H1 (cell line): ENCODE measurements at regions not wholly inside any gene's neighbourhood (a gene's known extent, or its start where the extent isn't known, plus 50 kb on each side); places are given as distances from the start of the nearest gene placed in this dataset.

ENCODE experiments used
- CTCF ChIA-PET: fragments of 300-600 bp; sonication (Branson Sonifier 250); formaldehyde crosslinking; loops from one replicate; lab custom pipeline; 2021; ENCODE audit not compliant: partially characterized antibody; lab: Charles Lee
- POLR2A ChIA-PET: fragments of 300-600 bp; sonication (Branson Sonifier 250); formaldehyde crosslinking; loops from one replicate; lab custom pipeline; 2021; ENCODE audit warnings: inconsistent platforms; ENCODE audit not compliant: partially characterized antibody; lab: Charles Lee
- DNase-seq, 2 experiments: peaks; one replicate each; pipeline versions ENCODE4 v3.0.0 to v3.0.0-alpha.2; 2010 to 2022; ENCODE audit warnings: low spot score in 2 of 2, low read depth in 1 of 2, mixed read lengths in 1 of 2
- FAIRE-seq: peaks from 2 replicates; lab custom pipeline; 2011; peaks lifted over from hg19 to GRCh38; lab: Jason Lieb, UNC
- H2AFZ ChIP-seq: 2 replicates; pipeline ENCODE4 v1.8.1; 2012; ENCODE audit warnings: low read length, inconsistent platforms
- H2AK5ac ChIP-seq: 2 replicates; pipeline ENCODE4 v1.6.1; 2013; ENCODE audit warnings: low read depth, low read length
- H2BK120ac ChIP-seq: replicated peaks from 2 replicates; pipeline ENCODE3; 2013; ENCODE audit warnings: low read depth, low read length, inconsistent platforms
- H2BK12ac ChIP-seq: 2 replicates; pipeline ENCODE4 v1.6.1; 2013; ENCODE audit warnings: low read depth, low read length
- H2BK15ac ChIP-seq: 2 replicates; pipeline ENCODE4 v1.6.1; 2013; ENCODE audit warnings: low read length
- H2BK20ac ChIP-seq: 2 replicates; pipeline ENCODE4 v1.6.1; 2013; ENCODE audit warnings: low read length
- H2BK5ac ChIP-seq: 2 replicates; pipeline ENCODE4 v1.6.1; 2013; ENCODE audit warnings: low read depth, low read length
- H3K14ac ChIP-seq: 2 replicates; pipeline ENCODE4 v1.6.1; 2013; ENCODE audit warnings: inconsistent platforms; ENCODE audit not compliant: insufficient read length
- H3K18ac ChIP-seq: 2 replicates; pipeline ENCODE4 v1.6.1; 2013; ENCODE audit warnings: low read length; ENCODE audit errors: extremely low read depth
- H3K23ac ChIP-seq: 2 replicates; pipeline ENCODE4 v1.6.1; 2013; ENCODE audit warnings: inconsistent platforms; ENCODE audit not compliant: insufficient read length
- H3K23me2 ChIP-seq: 2 replicates; pipeline ENCODE4 v1.6.1; 2013; ENCODE audit warnings: low read depth, low read length
- H3K27ac ChIP-seq: 2 replicates; pipeline ENCODE4 v1.6.1; 2011; ENCODE audit warnings: low read depth, low read length, inconsistent platforms
- H3K27me3 ChIP-seq, 4 experiments: replicated peaks in 1 of 4; 1 replicate in 1 of 4; 2 replicates in 3 of 4; pipeline versions ENCODE4 v1.6.1 to v1.8.1; 2011 to 2013; ENCODE audit warnings: low read length in 3 of 4, mild to moderate bottlenecking in 3 of 4, inconsistent platforms in 2 of 4, mixed read lengths in 2 of 4, moderate library complexity in 1 of 4; ENCODE audit not compliant: control insufficient read depth in 3 of 4, insufficient read depth in 3 of 4; ENCODE audit errors: extremely low read depth in 1 of 4
- H3K36me3 ChIP-seq, 4 experiments: 2 replicates each; pipeline versions ENCODE4 v1.6.1 to v1.8.1; 2011 to 2013; ENCODE audit warnings: mild to moderate bottlenecking in 4 of 4, low read length in 3 of 4, moderate library complexity in 2 of 4, control low read depth in 1 of 4, inconsistent platforms in 1 of 4; ENCODE audit not compliant: insufficient read depth in 4 of 4, control insufficient read depth in 2 of 4
- H3K4ac ChIP-seq: replicated peaks from 2 replicates; pipeline ENCODE3; 2013; ENCODE audit warnings: low read length, low read depth, mixed read lengths, inconsistent platforms; ENCODE audit not compliant: insufficient read length
- H3K4me1 ChIP-seq, 4 experiments: replicated peaks in 1 of 4; 1 replicate in 1 of 4; 2 replicates in 3 of 4; pipeline versions ENCODE4 v1.6.1 to v1.8.1; 2011 to 2013; ENCODE audit warnings: low read length in 3 of 4, inconsistent platforms in 2 of 4, mixed read lengths in 1 of 4; ENCODE audit not compliant: insufficient read depth in 4 of 4, control insufficient read depth in 3 of 4
- H3K4me2 ChIP-seq, 2 experiments: 2 replicates each; pipeline versions ENCODE4 v1.6.1 to v1.8.1; 2011 to 2013; ENCODE audit warnings: low read depth in 2 of 2, low read length in 2 of 2, control low read depth in 1 of 2, inconsistent platforms in 1 of 2, mild to moderate bottlenecking in 1 of 2; ENCODE audit not compliant: insufficient read depth in 1 of 2
- H3K4me3 ChIP-seq, 4 experiments: fragments of 200-600, 300-600 bp in 1 of 4; sonication (generic), shearing (Covaris generic), sonication (Bioruptor Twin) in 1 of 4; 2 replicates each; pipeline versions ENCODE4 v1.5.1 to v1.8.1; 2011 to 2016; ENCODE audit warnings: low read length in 4 of 4, low read depth in 3 of 4, control low read depth in 2 of 4, inconsistent platforms in 2 of 4, mild to moderate bottlenecking in 2 of 4, mixed read lengths in 1 of 4, moderate library complexity in 1 of 4; ENCODE audit not compliant: insufficient read depth in 2 of 4; ENCODE audit errors: extremely low read depth in 1 of 4
- H3K56ac ChIP-seq: replicated peaks from 2 replicates; pipeline ENCODE3; 2013; ENCODE audit warnings: low read depth, mild to moderate bottlenecking, mixed read lengths, low read length, inconsistent platforms; ENCODE audit not compliant: insufficient read length
- H3K79me1 ChIP-seq: 2 replicates; pipeline ENCODE4 v1.6.1; 2013; ENCODE audit warnings: low read depth, low read length, control low read depth
- H3K79me2 ChIP-seq, 2 experiments: 2 replicates each; pipeline versions ENCODE4 v1.6.1 to v1.8.1; 2012 to 2013; ENCODE audit warnings: low read length in 2 of 2, mild to moderate bottlenecking in 2 of 2, inconsistent platforms in 1 of 2; ENCODE audit not compliant: insufficient read depth in 2 of 2, control insufficient read depth in 1 of 2
- H3K9ac ChIP-seq, 4 experiments: replicated peaks in 1 of 4; 1 replicate in 1 of 4; 2 replicates in 3 of 4; pipeline versions ENCODE4 v1.6.1 to v1.8.1; 2011 to 2013; ENCODE audit warnings: low read depth in 3 of 4, low read length in 3 of 4, control low read depth in 2 of 4, mild to moderate bottlenecking in 2 of 4, moderate library complexity in 2 of 4, inconsistent platforms in 1 of 4; ENCODE audit errors: extremely low read depth in 1 of 4
- H3K9me3 ChIP-seq, 2 experiments: 2 replicates each; pipeline versions ENCODE4 v1.6.1 to v1.8.1; 2012 to 2013; ENCODE audit warnings: mild to moderate bottlenecking in 2 of 2, moderate library complexity in 2 of 2, control low read depth in 1 of 2, inconsistent platforms in 1 of 2, low read depth in 1 of 2, low read length in 1 of 2, mixed read lengths in 1 of 2; ENCODE audit not compliant: insufficient read depth in 2 of 2
- H4K20me1 ChIP-seq, 2 experiments: replicated peaks in 1 of 2; 2 replicates each; pipeline versions ENCODE3 to v1.8.1; 2011 to 2013; ENCODE audit warnings: inconsistent platforms in 2 of 2, low read length in 2 of 2, mild to moderate bottlenecking in 1 of 2; ENCODE audit not compliant: insufficient read depth in 2 of 2, control insufficient read depth in 1 of 2
- H4K5ac ChIP-seq: 2 replicates; pipeline ENCODE4 v1.6.1; 2013; ENCODE audit warnings: low read length, low read depth, mixed read lengths, inconsistent platforms; ENCODE audit not compliant: insufficient read length
- H4K8ac ChIP-seq: 2 replicates; pipeline ENCODE4 v1.8.0; 2013; ENCODE audit warnings: mild to moderate bottlenecking, moderate library complexity, low read length, inconsistent platforms; ENCODE audit not compliant: insufficient read depth; ENCODE audit errors: extremely low read depth
- H4K91ac ChIP-seq: replicated peaks from 2 replicates; pipeline ENCODE3; 2013; ENCODE audit warnings: low read length, mixed read lengths, inconsistent platforms; ENCODE audit not compliant: insufficient read length
- CEBPB ChIP-seq: IDR thresholded peaks from 2 replicates; pipeline ENCODE4 v1.6.1; 2012; ENCODE audit warnings: low read depth, low read length
- GABPA ChIP-seq: IDR thresholded peaks from 2 replicates; pipeline ENCODE4 v1.6.1; 2011; ENCODE audit warnings: mild to moderate bottlenecking, low read length, moderate library complexity, borderline replicate concordance; ENCODE audit not compliant: insufficient read depth
- HDAC6 ChIP-seq: IDR thresholded peaks from one replicate; pipeline ENCODE4 v1.7.1; 2012; ENCODE audit warnings: low read depth, mild to moderate bottlenecking, inconsistent platforms, low read length, moderate library complexity
- JUND ChIP-seq: IDR thresholded peaks from 2 replicates; pipeline ENCODE4 v1.6.1; 2011; ENCODE audit warnings: mild to moderate bottlenecking, improper control_type of control experiment, low read length
- RAD21 ChIP-seq, 2 experiments: IDR thresholded peaks in 1 of 2; conservative IDR thresholded peaks in 1 of 2; 2 replicates each; pipeline ENCODE4 v1.6.1; 2011; ENCODE audit warnings: low read depth in 2 of 2, low read length in 2 of 2, improper control_type of control experiment in 1 of 2, inconsistent platforms in 1 of 2, mild to moderate bottlenecking in 1 of 2, moderate library complexity in 1 of 2
- SIRT6 ChIP-seq: IDR thresholded peaks from one replicate; pipeline ENCODE4 v1.7.1; 2012; ENCODE audit warnings: low read length, inconsistent platforms
- SP1 ChIP-seq: IDR thresholded peaks from 2 replicates; pipeline ENCODE4 v1.6.1; 2011; ENCODE audit warnings: low read depth, low read length
- SRF ChIP-seq: IDR thresholded peaks from 2 replicates; pipeline ENCODE4 v1.6.1; 2011; ENCODE audit warnings: mild to moderate bottlenecking, low read depth, low read length, moderate library complexity
- SUZ12 ChIP-seq: fragments of 200-600 bp; sonication (generic); IDR thresholded peaks from 2 replicates; pipeline ENCODE4 v1.6.1; 2012; ENCODE audit warnings: mild to moderate bottlenecking, inconsistent platforms, low read length, moderate library complexity, mixed read lengths
- TBP ChIP-seq: IDR thresholded peaks from 2 replicates; pipeline ENCODE4 v1.6.1; 2011; ENCODE audit warnings: low read depth, low read length, improper control_type of control experiment
- TF ChIP-seq, protein P1 (sequence below): IDR thresholded peaks from 2 replicates; pipeline ENCODE4 v1.6.1; 2012; ENCODE audit warnings: inconsistent platforms
- TF ChIP-seq, protein P2 (sequence below): IDR thresholded peaks from 2 replicates; pipeline ENCODE4 v1.6.1; 2011; ENCODE audit warnings: low read depth, mild to moderate bottlenecking, low read length; ENCODE audit not compliant: insufficient read depth
- TF ChIP-seq, protein P3 (sequence below): IDR thresholded peaks from 2 replicates; pipeline ENCODE4 v1.6.1; 2011; ENCODE audit warnings: low read length, improper control_type of control experiment

DNA sequence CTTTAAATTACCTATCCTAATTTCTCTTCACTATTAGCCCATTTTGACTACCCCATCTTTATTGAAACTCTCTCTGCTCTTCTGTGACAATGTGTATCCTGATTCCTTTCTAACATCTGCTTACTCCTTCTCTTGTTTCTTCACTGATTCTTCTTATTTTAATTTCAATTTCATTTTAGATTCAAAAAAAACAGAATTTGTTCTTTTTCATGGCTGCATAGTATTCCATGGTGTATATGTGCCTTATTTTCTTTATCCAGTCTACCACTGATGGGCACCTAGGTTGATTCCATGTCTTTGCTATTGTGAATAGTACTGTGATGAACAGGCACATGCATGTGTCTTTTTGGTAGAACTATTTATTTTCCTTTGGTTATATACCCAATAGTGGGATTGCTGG, 120.0 kb upstream of the VAMP7 start:
- no peak for FAIRE-seq
- no peak overlapping the region for H3K18ac ChIP-seq
- no peaks in the 10 kb centered on the region for H3K79me1 ChIP-seq
- TF ChIP-seq, protein P1, sequence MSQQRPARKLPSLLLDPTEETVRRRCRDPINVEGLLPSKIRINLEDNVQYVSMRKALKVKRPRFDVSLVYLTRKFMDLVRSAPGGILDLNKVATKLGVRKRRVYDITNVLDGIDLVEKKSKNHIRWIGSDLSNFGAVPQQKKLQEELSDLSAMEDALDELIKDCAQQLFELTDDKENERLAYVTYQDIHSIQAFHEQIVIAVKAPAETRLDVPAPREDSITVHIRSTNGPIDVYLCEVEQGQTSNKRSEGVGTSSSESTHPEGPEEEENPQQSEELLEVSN, result no peak
- TF ChIP-seq JUND (no peak), SUZ12 (no peak), HDAC6 (no peak), SRF (no peak), SIRT6 (no peak), CEBPB (no peak), TBP (no peak), RAD21 (IDR thresholded peaks at IDR 0.05 in 1 of 2, conservative IDR thresholded peaks at IDR 0.05 in 1 of 2; ENCODE audit: low read depth in 2 of 2, low read length in 2 of 2) (no peak), GABPA (no peak), SP1 (no peak)
- TF ChIP-seq, protein P2, sequence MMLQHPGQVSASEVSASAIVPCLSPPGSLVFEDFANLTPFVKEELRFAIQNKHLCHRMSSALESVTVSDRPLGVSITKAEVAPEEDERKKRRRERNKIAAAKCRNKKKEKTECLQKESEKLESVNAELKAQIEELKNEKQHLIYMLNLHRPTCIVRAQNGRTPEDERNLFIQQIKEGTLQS, result no peak
- TF ChIP-seq, protein P3, sequence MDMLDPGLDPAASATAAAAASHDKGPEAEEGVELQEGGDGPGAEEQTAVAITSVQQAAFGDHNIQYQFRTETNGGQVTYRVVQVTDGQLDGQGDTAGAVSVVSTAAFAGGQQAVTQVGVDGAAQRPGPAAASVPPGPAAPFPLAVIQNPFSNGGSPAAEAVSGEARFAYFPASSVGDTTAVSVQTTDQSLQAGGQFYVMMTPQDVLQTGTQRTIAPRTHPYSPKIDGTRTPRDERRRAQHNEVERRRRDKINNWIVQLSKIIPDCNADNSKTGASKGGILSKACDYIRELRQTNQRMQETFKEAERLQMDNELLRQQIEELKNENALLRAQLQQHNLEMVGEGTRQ, result no peak

More for the DNA sequence above, 120.0 kb upstream of the VAMP7 start:
- H2BK5ac ChIP-seq, result no peak overlapping the region
- no peaks in the 10 kb centered on the region for H3K27me3 ChIP-seq
- no peak overlapping the region for H2BK20ac ChIP-seq
- no peak overlapping the region for H3K9ac ChIP-seq
- H2BK120ac ChIP-seq, result no peak overlapping the region
- H3K9me3 ChIP-seq, result peaks cover 8 to 36% of the 10 kb centered on the region in 2 experiments; a peak in 3 of 4 replicates
- no peaks in the 10 kb centered on the region; the same call in 1 of the 2 replicates for H3K23me2 ChIP-seq
- H2AK5ac ChIP-seq, result no peak overlapping the region
- no peak overlapping the region for H3K56ac ChIP-seq
- no peaks in the 10 kb centered on the region for H3K36me3 ChIP-seq
- H4K5ac ChIP-seq, result no peak overlapping the region
- no peak overlapping the region for H4K8ac ChIP-seq
- H4K91ac ChIP-seq, result no peak overlapping the region
- no peaks in the 10 kb centered on the region for H3K79me2 ChIP-seq
- no peak overlapping the region for H2BK15ac ChIP-seq
- no peak for DNase-seq
- H2BK12ac ChIP-seq, result no peak overlapping the region
- CTCF ChIA-PET, result no interaction called here
- H3K4me1 ChIP-seq, result 0 out of 7 replicates have a peak, but pooled peaks cover 0 to 4% (median 0%) of the 10 kb centered on the region in 4 experiments
- H3K4me2 ChIP-seq, result no peak overlapping the region
- no peak overlapping the region for H3K4me3 ChIP-seq
- no peak overlapping the region for H3K14ac ChIP-seq
- POLR2A ChIA-PET, result no interaction called here
- H4K20me1 ChIP-seq, result no peaks in the 10 kb centered on the region
- no peak overlapping the region for H2AFZ ChIP-seq
- H3K27ac ChIP-seq, result no peak overlapping the region
- H3K4ac ChIP-seq, result no peak overlapping the region
- no peak overlapping the region for H3K23ac ChIP-seq
